Keratinocyte (primary cell): ENCODE measurements at regions not wholly inside any gene's neighbourhood (a gene's known extent, or its start where the extent isn't known, plus 50 kb on each side); places are given as distances from the start of the nearest gene placed in this dataset.

Experiments
- EZH2 ChIP-seq: IDR thresholded peaks from one replicate; pipeline ENCODE4 v1.6.1; 2012; ENCODE audit warnings: inconsistent platforms, mild to moderate bottlenecking, low read length, moderate library complexity
- TF ChIP-seq, protein P1 (sequence below), 3 experiments: IDR thresholded peaks in 1 of 3; conservative IDR thresholded peaks in 1 of 3; optimal IDR thresholded peaks in 1 of 3; 2 replicates in 2 of 3; 3 replicates in 1 of 3; pipeline versions ENCODE3 to v1.5.1; 2011; ENCODE audit warnings: low read length in 3 of 3, mild to moderate bottlenecking in 3 of 3, moderate library complexity in 2 of 3, control low read depth in 1 of 3, inconsistent platforms in 1 of 3; ENCODE audit not compliant: insufficient read depth in 2 of 3; ENCODE audit errors: extremely low read depth in 1 of 3

DNA sequence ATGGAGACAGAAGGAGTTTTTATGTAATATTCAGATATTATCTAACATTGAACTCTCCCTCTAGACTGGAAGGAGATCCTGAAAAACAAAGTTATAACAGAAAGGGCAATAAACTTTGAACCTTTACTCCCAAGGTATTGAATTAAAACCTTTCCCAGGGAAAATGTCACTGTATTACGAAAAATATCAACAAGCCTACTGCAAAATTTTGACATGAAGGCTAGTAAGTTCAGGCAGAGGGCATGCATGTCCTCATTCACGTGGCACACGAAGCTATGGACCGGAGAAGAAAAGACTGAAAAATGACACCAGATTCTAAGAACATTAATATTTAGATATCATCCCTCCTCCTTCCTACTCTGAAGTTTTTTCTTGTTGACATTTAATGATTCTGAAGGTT lies 638.8 kb downstream of the LRRC70 start:
- TF ChIP-seq, protein P1, sequence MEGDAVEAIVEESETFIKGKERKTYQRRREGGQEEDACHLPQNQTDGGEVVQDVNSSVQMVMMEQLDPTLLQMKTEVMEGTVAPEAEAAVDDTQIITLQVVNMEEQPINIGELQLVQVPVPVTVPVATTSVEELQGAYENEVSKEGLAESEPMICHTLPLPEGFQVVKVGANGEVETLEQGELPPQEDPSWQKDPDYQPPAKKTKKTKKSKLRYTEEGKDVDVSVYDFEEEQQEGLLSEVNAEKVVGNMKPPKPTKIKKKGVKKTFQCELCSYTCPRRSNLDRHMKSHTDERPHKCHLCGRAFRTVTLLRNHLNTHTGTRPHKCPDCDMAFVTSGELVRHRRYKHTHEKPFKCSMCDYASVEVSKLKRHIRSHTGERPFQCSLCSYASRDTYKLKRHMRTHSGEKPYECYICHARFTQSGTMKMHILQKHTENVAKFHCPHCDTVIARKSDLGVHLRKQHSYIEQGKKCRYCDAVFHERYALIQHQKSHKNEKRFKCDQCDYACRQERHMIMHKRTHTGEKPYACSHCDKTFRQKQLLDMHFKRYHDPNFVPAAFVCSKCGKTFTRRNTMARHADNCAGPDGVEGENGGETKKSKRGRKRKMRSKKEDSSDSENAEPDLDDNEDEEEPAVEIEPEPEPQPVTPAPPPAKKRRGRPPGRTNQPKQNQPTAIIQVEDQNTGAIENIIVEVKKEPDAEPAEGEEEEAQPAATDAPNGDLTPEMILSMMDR (optimal IDR thresholded peaks at IDR 0.05 in 1 of 3, IDR thresholded peaks at IDR 0.05 in 1 of 3, conservative IDR thresholded peaks at IDR 0.05 in 1 of 3; ENCODE audit: extremely low read depth in 1 of 3, insufficient read depth in 2 of 3, low read length in 3 of 3), result no peak
- TF ChIP-seq EZH2, result no peak
